ENCODE measurements at regions not wholly inside any gene's neighbourhood (a gene's known extent, or its start where the extent isn't known, plus 50 kb on each side); places are given as distances from the start of the nearest gene placed in this dataset.

GRCh38 chr1:82880506-82880905 is 1079.8 kb downstream of the ADGRL2 start (continued):
- no peak for TF ChIP-seq AR (CRISPR knock-in tag; IDR thresholded peaks at IDR 0.05)
- TF ChIP-seq ESRRA (CRISPR knock-in tag; IDR thresholded peaks at IDR 0.05; ENCODE audit: borderline replicate concordance) = no peak
- no peak for TF ChIP-seq MLX (CRISPR knock-in tag; IDR thresholded peaks at IDR 0.05)
- TF ChIP-seq ZSCAN18 (CRISPR knock-in tag; IDR thresholded peaks at IDR 0.05) = no peak
- no peak for TF ChIP-seq MXD4 (CRISPR knock-in tag; IDR thresholded peaks at IDR 0.05; ENCODE audit: borderline replicate concordance)
- TF ChIP-seq TEAD4 (CRISPR knock-in tag; IDR thresholded peaks at IDR 0.05) = no peak
- TF ChIP-seq ZNF138 (CRISPR knock-in tag; conservative IDR thresholded peaks at IDR 0.05) = no peak

GRCh38 chr1:82879701-82880305 is 1079.1 kb downstream of the ADGRL2 start:
- peaks cover 7% of the 10 kb centered on the region for H3K9me3 Mint-ChIP-seq
- H3K4me3 Mint-ChIP-seq = no peak overlapping the region
- ChIA-PET CTCF (no interaction called here), POLR2A (no interaction called here)
- no peak overlapping the region; the same call in 1 of the 2 replicates for H3K27ac Mint-ChIP-seq
- ATAC-seq = no peak
- TF ChIP-seq NFYB (CRISPR knock-in tag; conservative IDR thresholded peaks at IDR 0.05; ENCODE audit: low read depth) = no peak
- TF ChIP-seq IRF2 (CRISPR knock-in tag; IDR thresholded peaks at IDR 0.05; ENCODE audit: borderline replicate concordance, low read depth) = no peak
- TF ChIP-seq NR1H2 (CRISPR knock-in tag; IDR thresholded peaks at IDR 0.05) = no peak
- TF ChIP-seq JAZF1 (CRISPR knock-in tag; IDR thresholded peaks at IDR 0.05) = no peak
- no peak for TF ChIP-seq ZBTB21 (CRISPR knock-in tag; IDR thresholded peaks at IDR 0.05; ENCODE audit: borderline replicate concordance)
- no peak for TF ChIP-seq CBFB (CRISPR knock-in tag; IDR thresholded peaks at IDR 0.05; ENCODE audit: low read depth)
- DNase-seq (ENCODE audit: low spot score) = no peak
- no peaks in the 10 kb centered on the region for H3K36me3 Mint-ChIP-seq
- H3K4me1 Mint-ChIP-seq = no peaks in the 10 kb centered on the region
- H3K27me3 Mint-ChIP-seq (ENCODE audit: low read depth) = no peaks in the 10 kb centered on the region

- DNase-seq (ENCODE audit: low spot score) = no peak
- Mint-ChIP-seq H3K27ac (no peak overlapping the region), H3K4me1 (no peaks in the 10 kb centered on the region), H3K9me3 (no peaks in the 10 kb centered on the region), H3K27me3 (ENCODE audit: low read depth) (no peaks in the 10 kb centered on the region), H3K4me3 (no peak overlapping the region), H3K36me3 (no peaks in the 10 kb centered on the region)
- POLR2A ChIA-PET = no interaction called here
- CTCF ChIA-PET = no interaction called here
- no peak for ATAC-seq
- no peak for TF ChIP-seq CDX4 (CRISPR knock-in tag; IDR thresholded peaks at IDR 0.05; ENCODE audit: borderline replicate concordance)
- TF ChIP-seq NR3C1 (CRISPR knock-in tag; conservative IDR thresholded peaks at IDR 0.05; ENCODE audit: low read depth) = no peak
Observed at GRCh38 chr1:82875170-82875569, 1074.4 kb downstream of the ADGRL2 start.

GRCh38 chr1:82874041-82874440 is 1073.3 kb downstream of the ADGRL2 start:
- POLR2A ChIA-PET = no interaction called here
- Mint-ChIP-seq H3K4me3 (no peak overlapping the region), H3K9me3 (no peaks in the 10 kb centered on the region), H3K36me3 (no peaks in the 10 kb centered on the region), H3K27me3 (ENCODE audit: low read depth) (no peaks in the 10 kb centered on the region), H3K4me1 (no peaks in the 10 kb centered on the region), H3K27ac (no peak overlapping the region)
- DNase-seq (ENCODE audit: low spot score) (no peak), ATAC-seq (no peak)
- CTCF ChIA-PET = no interaction called here
- no peak for TF ChIP-seq ZBTB43 (CRISPR knock-in tag; IDR thresholded peaks at IDR 0.05)
- no peak for TF ChIP-seq AFF4 (CRISPR knock-in tag; IDR thresholded peaks at IDR 0.05; ENCODE audit: borderline replicate concordance)
- no peak for TF ChIP-seq HMGXB4 (CRISPR knock-in tag; IDR thresholded peaks at IDR 0.05)
- no peak for TF ChIP-seq JAZF1 (CRISPR knock-in tag; IDR thresholded peaks at IDR 0.05)
